Activated naive CD4-positive, alpha-beta T cell treated with anti-CD3 and anti-CD28 coated beads for 36 hours (primary cell): ENCODE measurements at regions not wholly inside any gene's neighbourhood (a gene's known extent, or its start where the extent isn't known, plus 50 kb on each side); places are given as distances from the start of the nearest gene placed in this dataset.
"Not testable (repeated sequence)": the region's sequence is repeated elsewhere in the genome, so short reads cannot be mapped to it uniquely, and the experiment has no call there.

Experiments used
- CTCF ChIA-PET: fragments of 350-600 bp; sonication (Branson Sonifier 250); formaldehyde crosslinking; loops from one replicate; lab custom pipeline; 2021; ENCODE audit warnings: antibody characterized with exemption; lab: Charles Lee
- DNase-seq: peaks from one replicate; pipeline ENCODE4 v3.0.0-alpha.2; 2020
- H3K27ac Mint-ChIP-seq: one replicate; pipeline ENCODE4 v1.8.0; 2021; ENCODE audit warnings: mild to moderate bottlenecking, mixed read lengths
- H3K27me3 Mint-ChIP-seq: one replicate; pipeline ENCODE4 v1.8.0; 2021; ENCODE audit warnings: low read depth, mixed read lengths
- H3K36me3 Mint-ChIP-seq: one replicate; pipeline ENCODE4 v1.8.0; 2021; ENCODE audit warnings: low read depth, mixed read lengths
- H3K4me1 Mint-ChIP-seq: one replicate; pipeline ENCODE4 v1.8.0; 2021; ENCODE audit warnings: low read depth, mixed read lengths
- H3K4me3 Mint-ChIP-seq: one replicate; pipeline ENCODE4 v1.8.0; 2021; ENCODE audit warnings: mild to moderate bottlenecking, moderate library complexity, mixed read lengths
- H3K9me3 Mint-ChIP-seq: one replicate; pipeline ENCODE4 v1.8.0; 2021; ENCODE audit warnings: mixed read lengths
- intact Hi-C: fragments of 100-400 bp; cut with micrococcal nuclease; formaldehyde crosslinking; loops from one replicate; pipeline ENCODE4 v1.15.1; 2023

DNA sequence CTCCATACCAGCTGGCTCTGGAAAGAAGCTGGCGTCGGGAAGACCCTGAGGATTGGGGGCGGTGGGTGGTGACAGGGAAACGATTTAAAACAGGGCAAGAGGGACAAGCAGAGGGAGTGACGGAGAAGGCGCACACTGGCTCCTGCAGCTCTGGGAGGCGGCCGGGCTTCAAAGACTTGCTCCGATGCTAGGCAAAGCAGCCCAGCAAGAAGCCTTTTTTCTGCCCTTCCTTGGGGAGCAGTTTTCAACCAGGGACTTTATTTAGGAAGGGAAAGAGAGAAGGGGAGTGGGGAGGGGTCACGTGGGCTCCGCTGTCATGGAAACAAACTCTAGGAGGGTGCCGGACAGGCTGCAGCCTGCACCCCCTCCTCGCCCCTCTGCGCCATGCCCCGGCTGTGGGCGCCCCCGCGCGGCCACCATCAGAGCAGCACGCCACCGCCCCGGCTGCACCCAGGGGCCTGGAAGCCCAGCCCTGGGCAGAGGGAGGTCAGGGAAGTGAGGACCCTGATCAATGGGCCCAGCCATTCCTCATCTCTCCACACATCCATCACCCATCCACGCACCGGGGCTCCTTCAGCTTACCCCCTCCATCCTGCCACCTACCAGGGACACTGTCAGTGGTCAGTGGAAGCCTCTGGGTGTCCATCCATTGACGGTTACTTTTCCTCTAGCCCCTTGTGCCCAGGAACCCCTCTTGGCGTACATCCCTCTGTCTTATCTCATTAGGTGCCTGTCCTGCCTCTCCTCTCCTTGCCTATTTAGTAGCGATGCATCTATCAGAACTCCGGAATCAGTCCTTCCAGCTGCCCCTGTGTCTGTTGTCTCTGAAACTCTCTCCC lies 66.6 kb upstream of the CCDC167 start:
- peak; percentile 72 for DNase-seq
- H3K27ac Mint-ChIP-seq, result no peak overlapping the region
- intact Hi-C loops, result loop anchor here (1.0 to 5.0 kb wide), 6 partner anchors 30 to 549 kb away; no protein-coding TSS in a partner anchor
- no peaks in the 10 kb centered on the region for H3K9me3 Mint-ChIP-seq
- H3K27me3 Mint-ChIP-seq, result no peaks in the 10 kb centered on the region
- CTCF ChIA-PET, result interaction anchor here (0.7 to 4.7 kb wide), 33 partner anchors 9 to 241 kb away, joined by 3 to 54 read pairs (median 5); partner anchors contain the start of gene CCDC167
- H3K4me1 Mint-ChIP-seq, result peaks cover 2% of the 10 kb centered on the region
- no peaks in the 10 kb centered on the region for H3K36me3 Mint-ChIP-seq
- no peak overlapping the region for H3K4me3 Mint-ChIP-seq

DNA sequence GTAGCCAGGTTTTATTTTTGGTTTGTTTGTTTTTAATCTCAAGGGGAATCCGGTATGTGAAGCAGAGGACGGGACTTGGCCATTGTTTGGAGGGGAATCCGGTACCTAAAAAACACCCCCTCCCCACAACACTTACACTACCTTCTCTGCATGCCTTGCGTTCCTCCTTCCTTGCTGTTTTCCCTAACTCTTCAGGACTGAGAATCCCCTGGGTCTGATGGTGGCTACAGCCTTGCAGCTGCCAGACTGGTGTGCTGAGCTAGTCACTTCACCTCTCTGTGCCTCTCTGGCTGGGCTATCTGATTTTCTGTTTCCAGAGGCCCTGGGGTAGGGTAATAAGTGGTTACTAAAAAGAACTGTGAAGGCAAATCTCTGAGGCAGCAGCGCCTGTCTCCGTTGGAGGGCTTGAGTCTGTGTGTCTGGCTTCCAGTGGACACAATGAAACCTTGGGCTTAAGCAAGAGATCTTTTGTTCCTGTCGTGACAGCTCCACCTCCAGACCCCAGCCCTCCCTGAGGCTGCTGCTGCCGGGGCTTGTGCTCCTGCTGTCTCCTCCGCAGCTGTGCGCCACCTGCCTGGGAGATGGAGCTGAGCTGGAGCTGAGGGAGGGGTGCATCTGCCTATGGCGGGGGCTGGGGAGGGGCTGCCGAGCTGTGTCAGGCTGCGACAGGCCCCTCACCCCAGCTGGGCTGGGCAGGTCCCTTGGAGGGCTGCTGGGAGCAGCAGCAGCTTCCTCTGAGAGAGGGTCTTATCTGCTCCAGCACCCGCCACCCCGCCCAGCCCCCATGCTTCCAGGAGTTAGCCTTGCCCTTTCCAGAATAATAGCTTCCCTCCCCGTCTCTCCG lies 65.8 kb upstream of the CCDC167 start:
- H3K4me3 Mint-ChIP-seq, result no peak overlapping the region
- H3K36me3 Mint-ChIP-seq, result no peaks in the 10 kb centered on the region
- no peaks in the 10 kb centered on the region for H3K27me3 Mint-ChIP-seq
- H3K4me1 Mint-ChIP-seq, result peaks cover 4% of the 10 kb centered on the region
- DNase-seq, result peak; percentile 24
- H3K27ac Mint-ChIP-seq, result no peak overlapping the region
- intact Hi-C loops, result loop anchor here (1.0 to 5.0 kb wide), 6 partner anchors 29 to 548 kb away; no protein-coding TSS in a partner anchor
- no peaks in the 10 kb centered on the region for H3K9me3 Mint-ChIP-seq
- CTCF ChIA-PET, result interaction anchor here (0.7 to 4.7 kb wide), 33 partner anchors 8 to 240 kb away, joined by 3 to 54 read pairs (median 5); partner anchors contain the start of gene CCDC167

DNA sequence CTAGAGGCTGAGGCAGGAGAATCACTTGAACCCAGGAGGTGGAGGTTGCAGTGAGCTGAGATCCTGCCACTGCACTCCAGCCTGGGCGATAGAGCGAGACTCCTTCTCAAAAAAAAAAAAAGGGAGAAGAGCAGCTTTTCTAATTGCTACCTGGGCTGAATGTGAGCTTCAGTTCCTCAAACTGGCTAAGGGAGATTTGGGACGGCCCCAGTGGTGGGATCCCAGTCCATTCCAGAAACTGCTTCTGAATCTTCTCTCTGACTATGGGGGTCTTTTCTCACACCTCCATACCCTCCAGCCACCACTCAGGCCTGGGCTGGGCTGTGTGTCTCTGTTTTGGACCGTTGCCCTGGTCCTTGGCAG lies 63.2 kb upstream of the CCDC167 start:
- DNase-seq, H3K36me3 Mint-ChIP-seq, H3K27me3 Mint-ChIP-seq, intact Hi-C loops, H3K27ac Mint-ChIP-seq, H3K9me3 Mint-ChIP-seq, H3K4me3 Mint-ChIP-seq: not testable (repeated sequence)
- CTCF ChIA-PET, result interaction anchor here (0.5 to 1.4 kb wide), 8 partner anchors 24 to 129 kb away, joined by 3 to 5 read pairs (median 4); no protein-coding TSS in a partner anchor
- peaks cover 21% of the 10 kb centered on the region for H3K4me1 Mint-ChIP-seq

DNA sequence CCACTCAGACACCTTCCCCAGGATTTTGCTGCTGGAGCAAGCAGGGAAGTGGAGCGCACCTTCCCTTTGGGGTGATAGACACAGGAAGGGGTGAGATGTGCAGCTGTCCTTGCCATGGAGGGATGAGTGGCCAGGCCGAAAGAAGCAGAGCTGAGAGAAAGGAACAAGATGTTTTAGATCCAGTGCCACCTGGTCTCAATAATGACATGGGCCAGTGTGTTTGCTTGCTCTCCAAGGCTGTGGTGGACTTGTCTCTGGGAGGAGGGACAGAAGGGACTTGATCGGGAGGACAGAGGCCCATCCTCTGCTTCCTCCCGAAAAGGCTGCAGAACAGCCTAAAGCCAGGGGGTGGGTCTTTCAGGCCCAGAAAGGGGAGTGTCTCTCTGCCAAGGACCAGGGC lies 61.7 kb upstream of the CCDC167 start:
- Mint-ChIP-seq H3K9me3 (no peaks in the 10 kb centered on the region), H3K27ac (no peak overlapping the region), H3K4me3 (no peak overlapping the region), H3K27me3 (no peaks in the 10 kb centered on the region), H3K4me1 (peaks cover 21% of the 10 kb centered on the region), H3K36me3 (no peaks in the 10 kb centered on the region)
- intact Hi-C loops, result no loop called here
- no peak for DNase-seq
- CTCF ChIA-PET, result interaction anchor here (0.6 to 1.2 kb wide), 2 partner anchors 74 to 118 kb away, joined by 3 to 4 read pairs; no protein-coding TSS in a partner anchor

DNA sequence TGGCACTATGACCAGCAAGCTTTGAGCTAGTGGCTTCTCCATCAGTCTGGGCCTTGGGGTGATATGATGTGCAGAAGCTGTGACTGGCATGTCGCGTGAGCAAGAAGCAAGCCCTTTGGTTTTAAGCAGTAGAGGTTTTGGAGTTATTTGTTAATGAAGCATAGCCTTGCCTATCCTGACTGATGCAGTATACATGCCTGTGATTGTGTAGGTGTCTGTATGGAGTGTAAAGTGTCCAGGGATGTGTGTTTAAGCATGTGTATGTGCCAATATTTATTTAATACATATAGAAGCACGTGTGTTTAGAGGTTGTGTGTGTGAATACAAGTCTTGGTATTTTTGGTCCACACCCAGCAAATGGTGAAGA lies 61.0 kb upstream of the CCDC167 start:
- Mint-ChIP-seq H3K27ac (no peak overlapping the region), H3K4me1 (peaks cover 21% of the 10 kb centered on the region), H3K4me3 (no peak overlapping the region), H3K36me3 (no peaks in the 10 kb centered on the region), H3K9me3 (no peaks in the 10 kb centered on the region), H3K27me3 (no peaks in the 10 kb centered on the region)
- intact Hi-C loops, result no loop called here
- CTCF ChIA-PET, result interaction anchor here (1.2 kb wide), 1 partner anchor 73 kb away, joined by 3 read pairs; no protein-coding TSS in a partner anchor
- DNase-seq, result no peak

DNA sequence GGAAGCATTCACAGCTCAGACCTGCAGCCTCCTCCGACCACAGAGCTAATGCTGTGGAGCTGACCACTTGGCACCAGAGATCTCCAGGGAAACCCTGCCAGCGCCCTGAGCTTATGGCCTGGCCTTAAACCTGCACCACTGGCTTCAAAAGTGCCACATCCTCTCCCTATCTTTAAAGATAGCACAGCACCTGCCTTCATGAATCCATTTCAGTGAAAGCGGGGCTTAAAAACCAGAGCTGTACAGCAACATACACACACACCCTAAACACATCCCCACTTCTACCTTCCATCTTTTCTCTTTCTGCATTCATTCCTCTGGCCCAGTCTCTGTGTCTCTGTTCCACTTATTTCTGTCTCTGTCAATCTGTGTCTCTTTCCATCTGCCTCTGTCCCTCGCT lies 59.8 kb upstream of the CCDC167 start:
- Mint-ChIP-seq H3K27ac (no peak overlapping the region), H3K4me3 (no peak overlapping the region), H3K27me3 (no peaks in the 10 kb centered on the region), H3K9me3 (no peaks in the 10 kb centered on the region), H3K4me1 (peaks cover 28% of the 10 kb centered on the region), H3K36me3 (no peaks in the 10 kb centered on the region)
- no peak for DNase-seq
- CTCF ChIA-PET, result interaction anchor here (0.7 to 1.6 kb wide), 4 partner anchors 11 to 234 kb away, joined by 3 to 6 read pairs (median 4); no protein-coding TSS in a partner anchor
- intact Hi-C loops, result no loop called here

DNA sequence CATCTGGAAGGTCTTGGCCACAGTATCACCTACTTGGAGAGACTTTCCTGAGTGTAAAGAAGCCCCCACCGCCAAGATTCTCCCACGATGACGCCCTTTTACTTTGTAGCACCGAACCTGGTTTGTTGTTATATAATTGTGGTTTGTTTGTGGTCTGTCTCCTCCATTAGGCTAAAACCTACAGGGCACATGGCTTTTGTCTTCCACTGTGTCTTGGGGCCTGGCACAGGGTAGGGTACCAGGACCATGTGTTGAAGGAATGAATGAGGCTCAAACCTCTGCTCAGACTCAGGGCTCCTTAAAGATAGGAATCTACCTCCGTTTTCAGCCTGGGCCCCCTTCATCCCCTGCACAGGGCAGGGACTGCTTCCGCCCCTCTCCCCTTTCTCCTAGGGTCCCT lies 59.4 kb upstream of the CCDC167 start:
- DNase-seq, result no peak
- intact Hi-C loops, result no loop called here
- Mint-ChIP-seq H3K36me3 (no peaks in the 10 kb centered on the region), H3K4me1 (peaks cover 33% of the 10 kb centered on the region), H3K27me3 (no peaks in the 10 kb centered on the region), H3K4me3 (no peak overlapping the region), H3K9me3 (no peaks in the 10 kb centered on the region), H3K27ac (no peak overlapping the region)
- CTCF ChIA-PET, result interaction anchor here (0.7 to 2.0 kb wide), 6 partner anchors 9 to 234 kb away, joined by 3 to 6 read pairs (median 4); no protein-coding TSS in a partner anchor

DNA sequence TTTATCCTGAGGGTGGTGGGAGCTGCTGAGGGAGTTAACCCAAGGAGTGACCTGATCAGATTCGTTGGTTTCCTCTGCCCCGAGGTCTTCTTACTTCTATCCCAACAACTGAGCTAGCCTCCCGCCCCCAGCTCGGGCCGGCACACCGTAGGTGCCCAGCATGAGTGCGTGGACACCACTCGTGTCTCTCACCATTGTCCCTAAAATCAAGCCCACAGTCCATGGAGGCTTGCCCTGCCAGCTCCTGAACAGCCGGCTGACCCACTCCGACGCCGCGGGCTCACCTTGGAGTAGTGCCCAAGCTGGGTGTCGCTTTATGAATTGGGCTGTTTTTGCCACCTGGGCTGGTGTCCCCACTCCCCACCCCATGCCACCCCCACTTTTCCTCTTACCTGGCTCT lies 59.0 kb upstream of the CCDC167 start:
- H3K27ac Mint-ChIP-seq, result no peak overlapping the region
- peaks cover 37% of the 10 kb centered on the region for H3K4me1 Mint-ChIP-seq
- DNase-seq, result no peak
- intact Hi-C loops, result no loop called here
- H3K9me3 Mint-ChIP-seq, result no peaks in the 10 kb centered on the region
- no peaks in the 10 kb centered on the region for H3K27me3 Mint-ChIP-seq
- H3K4me3 Mint-ChIP-seq, result no peak overlapping the region
- H3K36me3 Mint-ChIP-seq, result no peaks in the 10 kb centered on the region
- CTCF ChIA-PET, result interaction anchor here (0.7 to 2.0 kb wide), 6 partner anchors 7 to 233 kb away, joined by 3 to 6 read pairs (median 5); no protein-coding TSS in a partner anchor

DNA sequence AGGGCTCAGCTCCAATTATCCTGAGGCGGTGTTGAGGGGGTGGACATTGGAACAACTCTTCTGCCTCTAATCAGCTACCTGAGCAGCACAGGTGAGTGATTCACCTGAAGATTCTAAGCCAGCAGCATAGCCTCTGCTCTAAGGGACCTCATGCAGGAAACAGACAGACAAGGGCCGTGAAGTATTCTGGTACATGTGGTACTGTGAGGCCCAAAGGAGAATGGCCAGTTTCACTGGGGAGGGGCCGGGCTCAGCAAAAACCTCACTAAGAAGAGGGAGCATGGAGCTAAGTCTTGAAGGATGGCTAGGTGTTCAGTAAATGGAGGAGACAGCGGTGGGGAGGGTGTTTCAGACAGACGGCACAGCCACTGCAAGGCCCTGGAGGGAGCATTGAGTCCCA lies 58.5 kb upstream of the CCDC167 start:
- no peaks in the 10 kb centered on the region for H3K36me3 Mint-ChIP-seq
- H3K4me1 Mint-ChIP-seq, result peaks cover 42% of the 10 kb centered on the region
- no peak for DNase-seq
- no peaks in the 10 kb centered on the region for H3K27me3 Mint-ChIP-seq
- H3K9me3 Mint-ChIP-seq, result no peaks in the 10 kb centered on the region
- H3K27ac Mint-ChIP-seq, result no peak overlapping the region
- no peak overlapping the region for H3K4me3 Mint-ChIP-seq
- CTCF ChIA-PET, result interaction anchor here (0.9 to 2.0 kb wide), 5 partner anchors 8 to 73 kb away, joined by 3 to 5 read pairs (median 5); no protein-coding TSS in a partner anchor
- intact Hi-C loops, result no loop called here

DNA sequence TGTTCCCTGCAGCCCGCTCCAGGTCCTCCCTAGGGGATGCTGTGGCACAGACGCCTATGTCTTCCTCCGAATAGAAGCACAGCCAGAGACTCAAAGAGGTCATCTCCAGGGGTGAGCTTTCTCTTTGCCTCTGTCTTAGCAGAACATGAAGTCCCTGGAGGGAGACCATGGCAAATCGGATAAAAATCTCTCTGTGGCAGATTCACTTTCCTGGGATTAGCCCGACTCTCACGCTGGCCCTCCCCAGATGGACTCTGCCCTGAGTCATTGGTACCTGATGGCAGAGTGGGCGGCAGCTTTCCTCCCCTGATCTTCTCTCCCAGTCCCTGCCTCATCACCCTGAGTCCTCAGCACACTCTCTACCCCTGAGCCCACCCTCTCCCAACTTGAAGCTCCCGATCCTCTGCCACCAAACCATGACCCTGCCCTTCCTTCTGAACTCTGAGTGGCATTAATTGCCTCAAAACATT lies 58.0 kb upstream of the CCDC167 start:
- Mint-ChIP-seq H3K27me3 (no peaks in the 10 kb centered on the region), H3K36me3 (no peaks in the 10 kb centered on the region), H3K4me1 (peaks cover 45% of the 10 kb centered on the region), H3K4me3 (no peak overlapping the region), H3K27ac (no peak overlapping the region), H3K9me3 (no peaks in the 10 kb centered on the region)
- DNase-seq, result no peak
- CTCF ChIA-PET, result interaction anchor here (0.6 to 2.0 kb wide), 5 partner anchors 8 to 122 kb away, joined by 3 to 5 read pairs (median 4); no protein-coding TSS in a partner anchor
- intact Hi-C loops, result no loop called here

DNA sequence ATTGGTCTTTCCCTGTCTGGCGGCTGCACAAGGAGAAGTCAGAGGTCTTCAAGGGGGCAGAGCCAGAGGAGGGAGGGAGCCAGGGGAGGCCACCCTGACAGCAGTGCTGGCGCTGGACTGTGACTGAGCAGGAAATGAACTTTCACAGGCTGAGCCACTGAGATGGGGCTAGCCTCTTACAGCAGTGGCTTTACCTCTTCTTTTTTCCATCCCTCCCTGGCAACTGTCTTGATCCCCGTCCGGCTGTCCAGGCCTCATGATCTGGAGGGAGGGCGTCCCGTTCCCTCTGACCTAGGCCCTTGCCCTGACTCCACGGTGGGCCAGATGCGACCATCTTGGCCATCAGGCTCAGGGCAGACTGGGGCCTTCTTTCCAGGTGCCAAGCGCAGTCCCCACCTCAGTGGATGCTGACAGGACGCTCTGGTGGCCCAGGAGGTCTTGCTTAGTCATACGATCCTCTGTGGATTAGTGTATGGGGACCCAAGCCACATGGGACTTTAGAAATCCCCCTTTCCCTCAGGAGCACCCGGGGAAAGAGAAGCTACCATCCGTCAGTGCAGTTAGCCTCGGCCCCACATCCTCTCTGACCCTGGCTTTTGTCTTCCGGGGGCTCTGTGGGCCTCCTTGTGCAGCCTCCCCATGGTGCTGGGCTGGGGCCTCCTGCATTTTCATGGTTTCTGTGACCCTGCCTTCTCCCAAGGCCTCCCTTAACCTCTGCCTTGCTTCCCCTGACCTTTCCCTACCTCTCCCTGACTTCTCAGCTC lies 57.4 kb upstream of the CCDC167 start:
- no peaks in the 10 kb centered on the region for H3K9me3 Mint-ChIP-seq

More for the DNA sequence above, 57.4 kb upstream of the CCDC167 start:
- H3K4me1 Mint-ChIP-seq, result peaks cover 50% of the 10 kb centered on the region
- H3K27ac Mint-ChIP-seq, result no peak overlapping the region
- H3K36me3 Mint-ChIP-seq, result no peaks in the 10 kb centered on the region
- H3K4me3 Mint-ChIP-seq, result no peak overlapping the region
- intact Hi-C loops, result no loop called here
- H3K27me3 Mint-ChIP-seq, result no peaks in the 10 kb centered on the region
- CTCF ChIA-PET, result interaction anchor here (0.6 to 2.0 kb wide), 4 partner anchors 9 to 121 kb away, joined by 3 to 5 read pairs (median 4); no protein-coding TSS in a partner anchor
- DNase-seq, result no peak
